Epithelial cell of proximal tubule (primary cell): ENCODE measurements at regions not wholly inside any gene's neighbourhood (a gene's known extent, or its start where the extent isn't known, plus 50 kb on each side); places are given as distances from the start of the nearest gene placed in this dataset.
"Not testable (repeated sequence)": the region's sequence is repeated elsewhere in the genome, so short reads cannot be mapped to it uniquely, and the experiment has no call there.

Experiments
- DNase-seq: peaks from one replicate; pipeline ENCODE4 v3.0.0-alpha.2; 2011; ENCODE audit warnings: low read depth
- H3K4me3 ChIP-seq: 2 replicates; pipeline ENCODE4 v1.5.1; 2011; ENCODE audit warnings: low read depth, mild to moderate bottlenecking, low read length
- TF ChIP-seq, protein P1 (sequence below): conservative IDR thresholded peaks from 2 replicates; pipeline ENCODE4 v1.5.1; 2012; ENCODE audit warnings: low read depth, mild to moderate bottlenecking, low read length

DNA sequence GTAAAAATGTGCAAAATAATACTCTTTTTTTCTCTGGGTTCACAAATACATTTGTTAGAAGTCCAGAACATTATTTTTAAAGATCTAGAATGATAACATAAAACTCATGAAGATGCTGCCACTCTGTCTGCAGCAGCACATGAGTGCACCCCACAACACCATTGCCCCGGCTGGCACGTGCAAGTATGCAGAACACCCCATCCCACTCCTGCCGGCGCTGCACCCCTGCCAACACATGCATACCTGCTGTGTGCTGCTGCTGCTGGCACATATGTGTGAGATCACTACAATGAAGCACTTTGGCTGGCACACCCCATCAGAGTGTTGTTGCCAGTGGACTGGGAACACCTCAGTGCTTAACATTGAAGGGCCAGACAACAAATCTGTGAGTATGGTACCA lies 129.1 kb downstream of the CCT8L2 start:
- not testable (repeated sequence) for DNase-seq, H3K4me3 ChIP-seq

DNA sequence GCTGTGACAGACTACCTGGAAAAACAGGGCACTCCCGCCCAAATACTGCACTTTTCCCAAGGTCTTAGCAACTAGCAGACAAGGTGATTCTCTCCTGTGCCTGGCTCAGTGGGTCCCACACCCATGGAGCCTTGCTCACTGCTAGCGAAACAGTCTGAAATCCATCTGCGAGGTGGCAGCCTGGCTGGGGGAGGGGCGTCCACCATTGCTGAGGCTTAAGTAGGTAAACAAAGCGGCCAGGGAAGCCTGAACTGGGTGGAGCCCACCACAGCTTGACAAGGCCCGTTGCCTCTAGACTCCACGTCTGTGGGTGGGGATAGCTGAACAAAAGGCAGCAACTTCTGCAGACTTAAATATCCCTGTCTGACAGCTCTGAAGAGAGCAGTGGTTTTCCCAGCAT lies 145.2 kb downstream of the CCT8L2 start:
- H3K4me3 ChIP-seq, DNase-seq: not testable (repeated sequence)

DNA sequence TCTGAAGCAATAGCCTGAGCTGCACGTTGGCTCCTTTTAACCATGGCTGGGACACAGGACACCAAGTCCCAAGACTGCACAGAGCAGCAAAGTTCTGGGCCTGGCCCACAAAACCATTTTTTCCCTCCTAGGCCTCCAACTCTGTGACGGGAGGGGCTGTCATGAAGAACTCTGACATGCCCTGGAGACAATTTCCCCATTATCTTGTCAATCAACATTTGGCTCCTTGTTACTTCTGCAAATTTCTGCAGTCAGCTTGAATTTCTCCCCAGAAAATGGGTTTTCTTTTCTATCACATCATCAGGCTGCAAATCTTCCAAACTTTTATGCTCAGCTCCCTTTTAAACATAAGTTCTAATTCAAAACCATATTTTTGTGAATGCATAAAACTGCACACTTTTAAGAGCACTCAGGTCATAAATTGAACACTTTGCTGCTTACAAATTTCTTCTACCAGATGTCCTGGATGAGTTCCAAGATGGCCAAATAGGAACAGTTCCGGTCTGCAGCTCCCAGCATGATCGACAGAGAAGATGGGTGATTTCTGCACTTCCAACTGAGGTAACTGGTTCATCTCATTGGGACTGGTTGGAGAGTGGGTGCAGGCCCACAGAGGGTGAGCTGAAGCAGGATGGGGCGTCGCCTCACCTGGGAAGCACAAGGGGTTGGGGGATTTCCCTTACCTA lies 145.7 kb downstream of the CCT8L2 start:
- not testable (repeated sequence) for DNase-seq, H3K4me3 ChIP-seq

DNA sequence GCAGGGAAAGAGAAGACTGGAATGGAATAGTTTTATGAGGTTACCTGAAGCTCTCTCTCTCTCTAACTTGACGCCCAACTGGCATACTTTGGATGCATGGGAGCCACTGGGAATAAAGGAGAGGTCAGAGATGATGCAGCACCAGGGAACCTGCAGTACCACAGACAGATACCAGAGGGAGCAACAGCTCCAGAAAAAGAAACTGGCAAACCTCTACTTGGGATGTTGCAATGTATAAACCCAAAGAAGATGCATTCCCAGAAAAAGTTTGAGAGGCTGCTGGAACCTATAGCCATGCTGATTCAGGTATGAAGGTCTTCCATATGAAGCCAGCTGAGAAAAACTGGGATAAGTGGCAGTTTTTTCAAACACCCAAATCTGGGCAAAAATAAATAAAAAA lies 151.6 kb downstream of the CCT8L2 start:
- not testable (repeated sequence) for H3K4me3 ChIP-seq, DNase-seq
- TF ChIP-seq, protein P1, sequence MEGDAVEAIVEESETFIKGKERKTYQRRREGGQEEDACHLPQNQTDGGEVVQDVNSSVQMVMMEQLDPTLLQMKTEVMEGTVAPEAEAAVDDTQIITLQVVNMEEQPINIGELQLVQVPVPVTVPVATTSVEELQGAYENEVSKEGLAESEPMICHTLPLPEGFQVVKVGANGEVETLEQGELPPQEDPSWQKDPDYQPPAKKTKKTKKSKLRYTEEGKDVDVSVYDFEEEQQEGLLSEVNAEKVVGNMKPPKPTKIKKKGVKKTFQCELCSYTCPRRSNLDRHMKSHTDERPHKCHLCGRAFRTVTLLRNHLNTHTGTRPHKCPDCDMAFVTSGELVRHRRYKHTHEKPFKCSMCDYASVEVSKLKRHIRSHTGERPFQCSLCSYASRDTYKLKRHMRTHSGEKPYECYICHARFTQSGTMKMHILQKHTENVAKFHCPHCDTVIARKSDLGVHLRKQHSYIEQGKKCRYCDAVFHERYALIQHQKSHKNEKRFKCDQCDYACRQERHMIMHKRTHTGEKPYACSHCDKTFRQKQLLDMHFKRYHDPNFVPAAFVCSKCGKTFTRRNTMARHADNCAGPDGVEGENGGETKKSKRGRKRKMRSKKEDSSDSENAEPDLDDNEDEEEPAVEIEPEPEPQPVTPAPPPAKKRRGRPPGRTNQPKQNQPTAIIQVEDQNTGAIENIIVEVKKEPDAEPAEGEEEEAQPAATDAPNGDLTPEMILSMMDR, result peak; percentile 27

DNA sequence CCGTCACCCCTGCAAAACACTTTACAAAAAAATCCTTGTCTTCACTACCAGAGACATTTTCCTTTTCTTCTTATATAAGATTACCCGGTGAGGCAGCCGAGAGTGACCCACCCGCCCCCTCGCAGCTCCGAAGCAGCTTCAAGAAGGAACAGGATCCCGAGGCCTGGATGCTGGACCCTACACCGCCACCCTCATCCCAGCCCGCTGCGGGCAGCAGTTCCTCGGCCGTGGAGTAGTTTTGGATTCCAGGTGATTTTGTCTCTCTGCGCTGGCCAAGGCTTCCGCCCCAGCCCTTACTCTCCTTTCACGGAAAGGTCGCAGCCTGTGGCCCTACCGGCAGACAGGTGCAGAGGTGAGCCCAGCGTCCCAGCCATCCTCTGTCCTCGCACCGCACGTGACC lies 169.1 kb downstream of the CCT8L2 start:
- not testable (repeated sequence) for H3K4me3 ChIP-seq, DNase-seq

DNA sequence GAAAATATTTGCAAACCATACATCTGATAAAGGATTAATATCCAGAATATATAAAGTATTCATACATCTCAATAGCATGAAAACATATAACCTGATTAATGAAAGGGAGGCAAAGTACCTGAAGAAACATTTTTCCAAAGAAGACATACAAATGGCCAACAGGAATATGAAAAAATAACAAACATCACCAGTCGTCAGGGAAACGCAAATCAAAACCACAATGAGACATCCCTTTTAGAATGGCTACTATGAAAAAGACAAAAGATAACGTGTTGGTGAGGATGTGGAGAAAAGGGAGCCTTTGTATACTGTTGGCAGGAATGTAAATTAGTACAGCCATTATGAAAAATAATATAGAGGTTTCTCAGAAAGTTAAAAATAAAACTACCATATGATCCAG lies 175.1 kb downstream of the CCT8L2 start:
- H3K4me3 ChIP-seq, DNase-seq: not testable (repeated sequence)

DNA sequence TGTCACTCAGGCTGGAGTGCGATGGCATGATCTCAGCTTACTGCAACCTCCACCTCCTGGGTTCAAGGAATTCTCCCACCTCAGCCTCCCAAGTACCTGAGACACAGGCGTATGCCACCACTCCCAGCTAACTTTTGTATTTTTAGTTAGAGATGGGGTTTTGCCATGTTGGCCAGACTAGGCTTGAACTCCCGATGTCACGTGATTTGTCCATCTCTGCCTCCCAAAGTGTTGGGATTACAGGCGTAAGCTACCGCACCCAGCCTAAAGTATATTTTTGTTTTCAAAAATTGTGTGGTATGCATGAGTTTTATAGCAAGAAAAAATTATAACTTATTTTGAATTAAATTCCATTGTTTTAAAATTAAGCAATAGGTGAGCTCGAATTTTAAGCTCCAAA lies 188.0 kb downstream of the CCT8L2 start:
- not testable (repeated sequence) for H3K4me3 ChIP-seq, DNase-seq

DNA sequence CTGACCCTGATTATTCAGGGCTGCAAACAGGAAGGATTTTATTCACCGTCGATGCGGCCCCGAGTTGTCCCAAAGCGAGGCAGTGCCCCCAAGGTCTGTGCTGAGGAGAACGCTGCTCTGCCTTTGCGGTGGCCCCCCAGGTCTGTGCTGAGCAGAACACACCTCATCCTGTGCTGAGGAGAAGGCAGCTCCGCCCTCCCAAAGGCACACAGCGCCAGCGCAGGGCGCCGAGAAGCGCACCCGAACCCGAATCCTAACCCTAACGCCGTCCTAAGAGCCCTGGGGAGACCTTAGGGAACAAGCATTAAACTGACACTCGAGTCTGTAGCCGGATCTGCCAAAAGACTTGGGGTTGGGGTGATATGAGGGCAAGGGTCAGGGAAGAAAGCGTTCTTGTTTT lies 188.9 kb downstream of the CCT8L2 start:
- H3K4me3 ChIP-seq, DNase-seq: not testable (repeated sequence)

DNA sequence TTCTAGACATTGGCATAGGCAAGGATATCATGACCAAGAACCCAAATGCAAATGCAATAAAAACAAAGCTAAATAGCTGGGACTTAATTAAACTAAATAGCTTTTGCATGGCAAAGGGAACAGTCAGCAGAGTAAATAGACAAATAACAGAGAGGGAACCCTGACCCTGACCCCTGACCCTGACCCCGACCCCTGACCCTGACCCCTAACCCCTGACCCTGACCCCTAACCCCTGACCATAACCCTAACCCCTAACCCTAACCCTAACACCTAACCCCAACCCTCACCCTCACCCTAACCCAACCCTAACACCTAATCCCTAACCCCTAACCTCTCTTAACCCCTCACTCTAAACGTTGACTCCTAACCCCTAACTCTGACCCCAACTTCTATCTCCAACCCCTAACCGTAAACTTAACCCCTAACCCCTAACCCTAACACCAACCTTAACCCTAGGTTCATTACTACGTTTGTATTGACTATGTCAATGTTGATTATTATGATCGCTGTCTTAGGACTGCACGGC lies 189.7 kb downstream of the CCT8L2 start:
- H3K4me3 ChIP-seq, DNase-seq: not testable (repeated sequence)

DNA sequence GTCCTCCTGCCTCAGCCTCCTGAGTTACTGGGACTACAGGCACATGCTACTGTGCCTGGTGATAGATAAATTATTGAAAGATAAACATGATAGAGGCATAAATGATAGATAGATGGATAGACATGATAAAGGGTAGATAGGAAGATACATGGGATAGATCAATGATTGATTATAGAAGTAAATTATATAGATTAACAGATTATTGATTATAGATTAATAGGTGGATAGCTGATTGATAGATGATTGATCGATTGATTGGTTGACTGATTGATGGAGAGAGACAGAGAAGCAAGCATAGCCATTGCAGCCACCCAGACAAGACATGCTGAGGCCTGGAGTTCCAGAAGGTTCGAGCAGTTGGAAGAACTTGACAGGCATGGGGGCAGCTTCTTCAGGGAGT lies 199.1 kb downstream of the CCT8L2 start:
- not testable (repeated sequence) for H3K4me3 ChIP-seq, DNase-seq

DNA sequence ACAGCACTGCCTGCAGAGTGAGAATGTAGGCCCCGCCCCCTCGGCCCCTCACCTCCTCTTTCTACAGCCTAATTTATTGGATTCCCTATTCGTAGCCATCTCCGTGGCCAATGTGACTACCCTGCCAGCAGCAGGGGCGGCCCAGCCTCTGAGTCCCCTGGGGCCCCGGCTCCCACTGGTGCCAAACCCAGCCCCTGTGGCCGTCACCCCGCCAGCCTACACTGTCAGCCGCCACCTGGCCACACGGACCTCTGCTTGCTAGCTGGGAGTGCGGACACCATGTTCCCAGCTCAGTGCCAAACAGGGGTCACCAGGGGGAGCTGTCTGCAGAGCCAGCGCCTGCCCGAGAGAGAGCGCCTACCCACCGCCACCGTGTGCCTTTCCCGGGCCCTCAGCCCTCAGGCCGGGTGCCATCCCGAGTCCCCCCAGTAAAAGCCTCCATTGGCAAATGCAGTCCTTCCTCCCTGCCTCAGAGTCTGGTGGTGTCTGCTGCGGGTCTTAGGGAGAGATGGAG lies 201.1 kb downstream of the CCT8L2 start:
- not testable (repeated sequence) for DNase-seq, H3K4me3 ChIP-seq

DNA sequence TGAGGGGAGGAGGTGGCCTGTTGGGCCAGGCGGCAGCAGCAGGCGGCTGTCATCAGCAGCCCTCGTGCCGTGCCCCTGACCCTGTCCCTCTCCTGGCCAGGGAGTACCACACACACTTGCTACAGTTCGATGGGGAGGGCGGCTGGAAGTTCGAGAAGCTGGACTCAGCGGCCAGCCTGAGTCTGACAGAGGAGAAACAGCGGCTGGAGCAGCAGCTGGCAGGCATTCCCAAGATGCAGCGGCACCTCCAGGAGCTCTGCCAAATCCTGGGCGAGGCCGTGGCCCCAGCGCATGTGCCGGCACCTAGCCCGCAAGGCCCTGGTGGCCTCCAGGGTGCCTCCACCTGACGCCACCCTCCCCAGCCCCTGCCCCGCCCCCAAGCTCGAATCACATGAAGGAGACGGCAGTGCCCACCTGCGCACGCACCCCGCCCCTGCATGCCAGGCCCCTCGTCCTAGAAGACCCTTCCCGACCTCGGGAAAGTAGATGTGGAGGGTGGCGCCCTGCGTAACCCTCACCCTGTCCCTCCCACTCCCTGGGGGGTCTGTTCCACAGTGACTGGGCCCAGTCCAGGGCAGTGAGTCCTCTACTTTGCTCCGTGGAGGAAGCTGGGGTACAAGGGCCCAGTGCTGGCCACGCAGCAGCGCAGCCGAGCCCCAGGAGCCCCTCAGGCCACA lies 201.9 kb downstream of the CCT8L2 start:
- not testable (repeated sequence) for H3K4me3 ChIP-seq, DNase-seq

DNA sequence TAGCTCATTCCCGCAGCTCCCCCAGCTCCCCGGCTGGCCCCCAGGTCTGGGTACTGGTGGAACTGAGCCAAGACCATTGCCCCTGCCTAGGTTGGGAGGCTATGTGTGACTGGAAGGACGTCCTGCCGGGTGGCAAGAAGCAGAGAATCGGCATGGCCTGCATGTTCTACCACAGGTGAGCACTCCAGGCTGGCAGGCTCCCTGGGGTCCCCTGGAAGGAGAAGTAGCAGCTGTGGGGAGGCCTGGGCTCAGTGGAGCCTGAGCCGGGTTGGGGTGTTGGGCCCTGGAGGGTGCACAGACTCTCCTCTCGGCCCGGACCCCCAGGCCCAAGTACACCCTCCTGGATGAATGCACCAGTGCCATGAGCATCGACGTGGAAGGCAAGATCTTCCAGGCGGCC lies 202.6 kb downstream of the CCT8L2 start:
- DNase-seq, H3K4me3 ChIP-seq: not testable (repeated sequence)

DNA sequence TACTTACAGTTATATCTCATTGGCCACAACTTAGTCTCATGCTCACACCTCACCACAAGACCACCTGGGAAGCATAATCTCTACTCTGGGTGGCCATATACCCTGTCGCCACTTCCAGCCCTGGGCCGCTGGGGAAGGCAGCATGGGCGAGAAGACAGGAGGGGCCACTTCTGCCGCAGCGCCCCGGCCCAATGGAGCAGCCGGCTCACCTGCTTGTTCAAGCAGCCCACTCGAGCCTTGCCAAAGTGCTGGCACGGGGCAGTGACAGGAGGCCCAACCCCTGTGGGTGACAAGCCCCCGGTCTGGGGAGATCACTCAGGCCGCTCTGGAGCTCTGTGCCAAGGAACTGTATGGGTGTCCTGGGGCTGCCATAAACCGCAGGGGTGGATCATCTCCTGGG lies 203.4 kb downstream of the CCT8L2 start:
- not testable (repeated sequence) for H3K4me3 ChIP-seq, DNase-seq

DNA sequence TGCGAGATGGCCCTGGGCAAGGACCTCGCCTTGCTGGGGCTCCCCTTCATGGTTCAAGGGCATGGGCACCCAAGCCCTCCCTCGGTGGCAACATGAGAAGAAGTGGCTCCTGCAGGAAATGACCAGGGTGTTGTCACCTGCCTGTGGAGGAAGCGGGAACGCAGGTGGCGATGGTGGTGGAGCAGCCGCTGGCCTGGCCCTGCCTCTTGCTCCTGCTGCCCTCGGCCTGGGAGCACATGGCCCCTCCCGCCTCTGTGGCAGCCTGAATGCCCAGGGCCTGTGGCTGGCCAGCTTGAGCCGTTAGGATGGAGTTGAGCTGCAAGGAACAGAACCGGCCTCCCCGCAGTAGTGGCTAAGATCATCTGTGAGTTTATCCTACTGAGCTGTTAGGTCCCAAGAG lies 204.0 kb downstream of the CCT8L2 start:
- not testable (repeated sequence) for DNase-seq, H3K4me3 ChIP-seq

DNA sequence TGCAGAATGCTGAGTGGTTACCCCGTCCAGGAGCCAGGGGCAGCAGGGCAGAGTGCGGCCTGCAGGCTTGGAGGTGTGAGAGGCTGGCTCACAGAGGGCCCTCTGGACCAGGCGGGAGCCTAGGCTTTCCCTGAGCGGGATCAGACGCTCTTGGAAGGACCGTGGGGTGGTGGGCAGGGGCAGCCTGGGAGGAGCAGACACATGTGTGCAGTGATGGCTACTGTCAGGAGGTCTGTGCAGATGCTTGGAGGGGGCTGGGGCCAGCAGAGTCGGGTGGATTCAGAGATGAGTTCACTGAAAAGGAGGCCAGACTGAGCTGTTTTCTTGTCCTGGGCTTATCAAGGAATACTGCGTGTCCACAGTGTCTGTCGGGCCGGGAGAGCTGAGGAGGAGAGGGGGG lies 204.5 kb downstream of the CCT8L2 start:
- H3K4me3 ChIP-seq, DNase-seq: not testable (repeated sequence)

DNA sequence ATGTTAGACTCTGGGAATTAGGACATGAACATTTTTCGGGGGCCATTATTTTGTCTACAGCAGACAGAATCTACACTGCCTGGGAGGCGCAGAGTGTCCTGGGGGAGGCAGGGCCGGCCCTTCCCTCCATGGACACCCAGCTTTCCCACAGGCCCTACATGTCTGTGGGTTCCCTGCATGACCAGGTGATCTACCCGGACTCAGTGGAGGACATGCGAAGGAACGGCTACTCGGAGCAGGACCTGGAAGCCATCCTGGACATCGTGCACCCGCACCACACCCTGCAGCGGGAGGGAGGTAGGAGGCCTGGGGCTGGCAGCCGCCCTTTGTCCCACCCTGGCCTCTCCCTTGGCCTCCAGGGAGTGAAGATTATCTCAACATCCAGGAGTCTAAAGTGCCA lies 205.1 kb downstream of the CCT8L2 start:
- DNase-seq, H3K4me3 ChIP-seq: not testable (repeated sequence)
